ENCODE measurements at regions not wholly inside any gene's neighbourhood (a gene's known extent, or its start where the extent isn't known, plus 50 kb on each side); places are given as distances from the start of the nearest gene placed in this dataset.

- no peak overlapping the region for H3K4me3 ChIP-seq
- TF ChIP-seq CTCF (IDR thresholded peaks at IDR 0.05 in 4 of 5, conservative IDR thresholded peaks at IDR 0.05 in 1 of 5) (no peak), POLR2A (IDR thresholded peaks at IDR 0.05) (no peak)
- H3K9me3 ChIP-seq: no peaks in the 10 kb centered on the region
- DNase-seq: no peak
- no peaks in the 10 kb centered on the region for H3K4me1 ChIP-seq
- H3K36me3 ChIP-seq: no peaks in the 10 kb centered on the region
- no peaks in the 10 kb centered on the region for H3K27me3 ChIP-seq
- in situ Hi-C loops (cut with MboI; ENCODE audit: low sequenced_read_pairs in 4 of 4): no loop called here
- intact Hi-C loops (cut with DNase I; ENCODE audit: low total_unique reads): no loop called here
- H3K27ac ChIP-seq: no peak overlapping the region
- no peak for ATAC-seq
These were observed 258.5 kb upstream of the SORL1-AS1 start for GRCh38 chr11:121711236-121711635.

- H3K36me3 ChIP-seq: no peaks in the 10 kb centered on the region
- ATAC-seq (no peak), DNase-seq (no peak)
- H3K9me3 ChIP-seq: no peaks in the 10 kb centered on the region
- no peaks in the 10 kb centered on the region for H3K4me1 ChIP-seq
- no peak overlapping the region for H3K27ac ChIP-seq
- TF ChIP-seq POLR2A (IDR thresholded peaks at IDR 0.05) (no peak), CTCF (IDR thresholded peaks at IDR 0.05 in 4 of 5, conservative IDR thresholded peaks at IDR 0.05 in 1 of 5) (no peak)
- intact Hi-C loops (cut with DNase I; ENCODE audit: low total_unique reads): no loop called here
- no peak overlapping the region for H3K4me3 ChIP-seq
- H3K27me3 ChIP-seq: no peaks in the 10 kb centered on the region
- in situ Hi-C loops (cut with MboI; ENCODE audit: low sequenced_read_pairs in 4 of 4): no loop called here
These were observed 254.2 kb upstream of the SORL1-AS1 start for GRCh38 chr11:121706884-121707420.

GRCh38 chr11:121703201-121703600 is 250.4 kb upstream of the SORL1-AS1 start:
- H3K27ac ChIP-seq: no peak overlapping the region
- ATAC-seq (no peak), DNase-seq (no peak)
- H3K27me3 ChIP-seq: no peaks in the 10 kb centered on the region
- in situ Hi-C loops (cut with MboI; ENCODE audit: low sequenced_read_pairs in 4 of 4): no loop called here
- TF ChIP-seq CTCF (IDR thresholded peaks at IDR 0.05 in 4 of 5, conservative IDR thresholded peaks at IDR 0.05 in 1 of 5) (no peak), POLR2A (IDR thresholded peaks at IDR 0.05) (no peak)
- H3K4me1 ChIP-seq: peaks cover 0 to 5% of the 10 kb centered on the region in 2 donors
- no peak overlapping the region for H3K4me3 ChIP-seq
- intact Hi-C loops (cut with DNase I; ENCODE audit: low total_unique reads): no loop called here
- H3K36me3 ChIP-seq: no peaks in the 10 kb centered on the region
- no peaks in the 10 kb centered on the region for H3K9me3 ChIP-seq

GRCh38 chr11:121700968-121701367 is 248.2 kb upstream of the SORL1-AS1 start:
- in situ Hi-C loops (cut with MboI; ENCODE audit: low sequenced_read_pairs in 4 of 4): no loop called here
- no peak for DNase-seq
- TF ChIP-seq POLR2A (IDR thresholded peaks at IDR 0.05): no peak
- TF ChIP-seq CTCF (IDR thresholded peaks at IDR 0.05 in 4 of 5, conservative IDR thresholded peaks at IDR 0.05 in 1 of 5): no peak
- Histone ChIP-seq H3K36me3 (no peaks in the 10 kb centered on the region), H3K27ac (no peak overlapping the region), H3K27me3 (no peaks in the 10 kb centered on the region), H3K4me1 (peaks cover 0 to 5% of the 10 kb centered on the region in 2 donors), H3K4me3 (no peak overlapping the region), H3K9me3 (no peaks in the 10 kb centered on the region)
- ATAC-seq: no peak
- intact Hi-C loops (cut with DNase I; ENCODE audit: low total_unique reads): no loop called here

GRCh38 chr11:121699801-121700200 is 247.0 kb upstream of the SORL1-AS1 start:
- H3K4me1 ChIP-seq: peaks cover 0 to 5% of the 10 kb centered on the region in 2 donors
- DNase-seq: no peak
- intact Hi-C loops (cut with DNase I; ENCODE audit: low total_unique reads): no loop called here
- in situ Hi-C loops (cut with MboI; ENCODE audit: low sequenced_read_pairs in 4 of 4): no loop called here
- no peak for TF ChIP-seq CTCF (IDR thresholded peaks at IDR 0.05 in 4 of 5, conservative IDR thresholded peaks at IDR 0.05 in 1 of 5)
- TF ChIP-seq POLR2A (IDR thresholded peaks at IDR 0.05): no peak
- H3K4me3 ChIP-seq: no peak overlapping the region
- no peaks in the 10 kb centered on the region for H3K36me3 ChIP-seq
- ATAC-seq: no peak
- H3K27me3 ChIP-seq: no peaks in the 10 kb centered on the region
- H3K9me3 ChIP-seq: no peaks in the 10 kb centered on the region
- no peak overlapping the region for H3K27ac ChIP-seq
